Forelimb muscle (tissue), 1 donor: ENCODE measurements at regions not wholly inside any gene's neighbourhood (a gene's known extent, or its start where the extent isn't known, plus 50 kb on each side); places are given as distances from the start of the nearest gene placed in this dataset.
"Not testable (repeated sequence)": the region's sequence is repeated elsewhere in the genome, so short reads cannot be mapped to it uniquely, and the experiment has no call there.

Experiments
- DNase-seq: peaks from one replicate; pipeline ENCODE4 v3.0.0-alpha.2; 2013; ENCODE audit warnings: low read depth

DNA sequence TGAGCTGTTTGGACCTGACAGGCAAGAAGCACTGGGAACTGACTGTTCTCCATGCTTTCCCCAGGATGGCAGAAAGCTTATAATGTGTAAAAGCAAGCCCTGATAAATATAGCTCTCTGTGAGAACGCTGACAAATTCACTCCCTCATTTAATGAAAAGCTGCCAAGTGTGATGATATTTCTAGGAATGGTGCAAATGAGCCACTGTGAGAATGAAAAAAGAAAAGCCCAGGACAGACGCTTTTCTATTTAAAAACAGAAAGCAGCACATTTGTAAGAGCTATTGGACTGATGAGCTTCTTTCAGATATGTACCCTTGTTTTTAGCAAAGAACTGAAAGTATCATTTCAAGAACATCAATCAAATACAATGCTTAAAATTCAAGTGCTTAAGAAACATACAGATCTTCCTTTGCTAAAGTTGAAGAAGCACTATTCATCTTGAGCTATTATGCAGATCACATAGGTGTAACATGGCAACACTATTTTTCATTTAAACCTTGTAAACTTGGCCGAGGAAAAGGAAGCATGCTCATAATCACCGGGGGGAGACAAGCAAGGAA lies 842.6 kb upstream of the ACO1 start:
- no peak for DNase-seq

DNA sequence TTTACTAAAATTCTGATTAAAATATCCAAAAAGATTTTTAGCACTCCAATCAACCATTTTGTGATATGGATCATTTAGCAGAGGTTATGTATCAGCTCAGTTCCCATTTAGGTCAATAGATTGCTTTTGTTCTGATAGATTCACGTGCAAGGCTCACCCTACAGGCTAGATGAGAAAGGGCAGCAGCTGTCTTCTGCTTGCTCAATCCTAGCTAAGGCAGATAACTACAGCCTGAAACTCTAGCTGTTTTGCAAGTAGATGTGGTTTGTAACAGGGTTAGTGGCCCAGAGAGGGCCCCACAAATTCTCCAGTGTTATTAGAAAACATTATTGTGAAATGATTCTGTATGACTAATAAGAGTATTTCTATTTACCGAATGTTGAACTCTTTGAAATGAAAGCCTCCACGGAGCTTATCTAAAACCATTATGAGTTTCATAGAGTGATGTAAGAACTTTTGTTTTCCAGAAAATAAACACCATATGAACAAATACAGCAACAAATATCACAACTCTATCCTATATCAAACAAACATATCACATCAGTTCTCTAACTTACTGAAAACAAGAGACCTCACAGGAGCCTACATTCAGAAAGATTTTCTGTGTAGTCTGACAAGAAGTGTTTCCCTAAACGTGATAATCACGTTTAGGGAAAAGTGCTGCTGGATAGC lies 841.9 kb upstream of the ACO1 start:
- DNase-seq: no peak

DNA sequence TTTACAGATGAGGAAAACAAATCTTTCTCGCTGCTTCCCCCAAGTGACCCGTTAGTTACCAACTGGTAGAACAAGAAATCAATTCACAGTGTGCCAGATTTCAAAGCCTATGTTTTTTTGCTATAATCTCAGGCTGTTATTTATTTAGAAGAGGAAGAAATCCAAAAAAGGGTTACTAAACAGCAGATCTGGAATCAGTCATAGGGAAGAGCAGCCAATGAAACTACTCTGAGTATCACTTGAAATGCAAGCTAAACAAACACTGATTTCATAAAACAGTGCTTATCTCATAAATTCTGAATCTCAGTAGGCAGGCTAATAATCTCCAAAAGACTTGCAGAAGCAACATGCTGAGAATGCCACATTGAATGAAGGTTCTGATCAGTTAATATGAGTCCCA lies 829.5 kb upstream of the ACO1 start:
- no peak for DNase-seq

DNA sequence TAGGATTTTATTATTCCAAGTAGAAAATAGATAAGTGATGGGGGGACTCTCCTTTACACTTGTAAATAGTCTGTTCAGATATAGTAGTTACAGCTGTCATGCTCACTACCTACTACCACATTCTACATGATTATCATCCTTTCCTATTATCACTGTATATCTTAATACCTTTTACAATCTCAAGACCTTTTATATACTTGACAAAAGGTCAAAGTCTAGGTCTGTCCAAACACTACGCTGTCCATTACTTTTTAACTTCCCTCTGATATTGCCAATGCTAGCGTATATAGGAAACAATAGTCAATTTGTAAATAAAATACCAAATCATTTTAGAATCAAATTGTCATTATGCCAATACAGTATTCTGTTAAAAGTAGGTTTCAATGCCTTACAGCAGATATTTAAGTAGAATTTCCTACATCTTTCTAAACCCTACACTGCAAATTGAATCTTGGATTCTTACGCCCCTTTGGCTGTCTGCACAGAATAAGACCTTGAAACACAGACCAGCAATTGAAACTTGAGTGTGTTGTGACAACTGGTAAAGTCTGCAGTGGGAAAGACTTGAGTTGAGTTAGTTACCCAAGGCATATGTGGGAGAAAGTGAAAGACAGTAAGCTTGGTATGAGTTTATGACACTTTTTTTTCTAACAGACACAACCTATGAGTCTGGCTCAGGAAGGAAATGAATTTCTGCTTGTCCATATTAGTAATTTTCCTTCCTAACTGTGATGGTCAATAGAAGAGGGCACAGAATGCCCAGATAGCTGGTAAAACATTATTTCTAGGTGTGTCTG lies 827.6 kb upstream of the ACO1 start:
- DNase-seq: no peak

DNA sequence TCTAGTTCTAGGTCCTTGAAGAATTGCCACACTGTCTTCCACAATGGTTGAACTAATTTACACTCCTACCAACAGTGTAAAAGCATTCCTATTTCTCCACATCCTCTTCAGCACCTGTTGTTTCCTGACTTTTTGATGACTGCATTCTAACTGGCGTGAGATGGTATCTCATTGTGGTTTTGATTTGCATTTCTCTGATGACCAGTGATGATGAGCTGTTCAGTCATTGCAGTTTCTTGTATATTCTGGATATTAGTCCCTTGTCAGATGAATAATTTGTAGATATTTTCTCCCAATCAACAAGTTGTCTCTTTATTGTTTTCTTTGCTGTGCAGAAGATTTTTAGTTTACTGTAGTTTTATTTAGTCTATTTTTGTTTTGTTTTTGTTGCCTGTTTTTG lies 812.3 kb upstream of the ACO1 start:
- DNase-seq: not testable (repeated sequence)

DNA sequence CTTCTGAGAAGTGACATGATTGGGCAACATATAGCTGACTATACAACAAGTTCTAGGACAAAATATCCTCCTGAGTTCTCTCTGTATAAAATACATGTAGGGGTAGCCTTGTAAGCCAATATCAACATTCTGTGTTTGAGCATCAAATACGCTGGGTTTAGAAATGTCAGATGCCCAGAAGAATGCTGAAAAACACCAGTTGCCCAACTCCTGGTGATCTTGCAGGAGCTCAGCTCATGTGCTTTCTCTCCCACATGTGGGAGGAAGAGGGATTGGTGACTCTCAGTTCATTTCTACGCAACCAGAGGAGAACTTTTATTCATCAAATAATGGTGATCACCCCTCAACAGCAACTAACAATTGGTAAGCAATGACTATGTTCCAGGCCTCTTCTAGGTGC lies 810.9 kb upstream of the ACO1 start:
- no peak for DNase-seq

DNA sequence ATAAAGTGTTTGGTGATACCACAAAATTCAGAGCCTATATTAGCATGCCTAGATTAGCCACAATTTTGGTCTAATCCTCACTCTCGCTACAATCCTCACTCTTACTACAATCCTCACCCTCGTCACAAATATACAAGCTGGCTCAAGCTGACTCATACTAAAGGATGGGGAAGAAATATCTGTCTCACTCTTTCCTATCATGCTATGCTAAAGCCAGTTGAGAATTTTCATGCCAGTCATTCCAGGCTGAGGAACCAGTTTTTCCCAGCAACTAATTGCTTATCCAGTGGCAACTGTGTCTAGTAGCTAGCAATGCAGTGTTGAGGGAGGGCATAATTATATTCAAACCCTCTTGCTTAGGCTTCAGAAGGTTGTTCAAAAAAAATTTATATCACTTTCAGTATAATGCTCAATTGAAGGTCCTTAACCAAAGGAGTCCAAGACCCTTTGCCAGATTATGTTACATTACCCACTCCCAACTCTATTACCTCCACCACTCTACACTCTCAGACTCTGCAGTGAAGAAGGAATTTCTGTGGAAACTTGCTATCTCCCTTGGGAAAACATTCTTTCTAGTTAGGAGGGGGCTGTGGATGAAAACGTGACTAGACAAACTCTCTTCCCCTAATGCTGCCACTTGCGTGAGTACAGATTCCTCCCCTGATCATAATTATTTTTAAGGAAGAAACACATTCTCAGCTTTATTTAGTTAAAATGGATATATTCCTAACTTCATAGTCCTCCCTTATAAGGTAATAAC lies 810.3 kb upstream of the ACO1 start:
- DNase-seq: no peak

DNA sequence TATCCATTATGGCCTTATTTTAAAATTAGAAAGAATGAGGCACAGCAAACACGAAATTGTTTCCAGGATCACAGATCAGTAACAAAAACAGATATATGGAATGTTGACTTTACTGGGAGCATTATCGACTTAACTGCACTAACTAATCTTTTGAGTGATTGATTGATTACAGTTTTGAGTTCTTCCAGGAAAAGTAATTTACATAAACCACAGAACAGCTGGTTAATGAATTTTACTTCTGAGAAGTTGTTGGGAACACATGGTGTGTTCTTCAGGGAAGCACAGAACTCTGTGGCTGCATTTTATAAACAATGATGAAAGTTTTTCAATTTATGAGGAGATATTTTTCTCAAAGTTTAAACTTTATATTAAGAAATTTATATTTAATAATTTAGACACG lies 802.4 kb upstream of the ACO1 start:
- no peak for DNase-seq

DNA sequence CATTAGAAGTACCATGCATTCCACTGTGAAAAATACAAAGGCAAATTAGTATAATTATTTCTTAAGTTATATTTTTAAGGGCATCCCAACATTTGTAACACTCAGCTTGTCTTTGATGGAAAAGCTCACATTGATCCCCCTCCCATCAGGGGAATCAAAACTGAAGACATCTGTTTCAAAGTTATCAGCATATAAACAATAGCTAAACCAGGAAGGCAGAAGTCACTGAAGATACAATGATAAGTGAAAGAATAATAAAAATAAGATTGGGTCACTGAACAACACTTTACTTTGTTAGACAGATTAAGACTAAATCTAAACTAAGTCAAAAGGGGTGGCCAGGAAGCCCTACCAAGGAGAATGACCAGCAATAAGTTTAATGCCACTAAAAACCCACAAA lies 801.9 kb upstream of the ACO1 start:
- no peak for DNase-seq

DNA sequence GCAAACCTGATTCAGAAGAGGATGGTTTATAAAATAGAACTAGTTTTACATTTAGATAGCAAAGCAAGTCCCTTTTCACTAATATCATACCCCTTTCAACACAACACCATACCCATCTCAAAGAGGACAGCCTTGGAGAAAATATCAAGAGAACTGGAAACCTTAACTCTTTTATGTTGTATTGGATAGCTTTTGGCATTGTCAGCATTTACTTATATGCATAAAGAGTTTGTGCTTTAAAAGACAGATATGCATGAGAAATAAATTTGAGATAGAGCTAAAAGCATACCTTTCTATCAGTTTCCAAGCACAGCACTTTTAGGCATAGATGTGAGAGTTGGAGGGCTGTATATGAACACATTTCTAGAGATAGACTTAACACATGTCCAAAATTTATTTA lies 799.3 kb upstream of the ACO1 start:
- no peak for DNase-seq

DNA sequence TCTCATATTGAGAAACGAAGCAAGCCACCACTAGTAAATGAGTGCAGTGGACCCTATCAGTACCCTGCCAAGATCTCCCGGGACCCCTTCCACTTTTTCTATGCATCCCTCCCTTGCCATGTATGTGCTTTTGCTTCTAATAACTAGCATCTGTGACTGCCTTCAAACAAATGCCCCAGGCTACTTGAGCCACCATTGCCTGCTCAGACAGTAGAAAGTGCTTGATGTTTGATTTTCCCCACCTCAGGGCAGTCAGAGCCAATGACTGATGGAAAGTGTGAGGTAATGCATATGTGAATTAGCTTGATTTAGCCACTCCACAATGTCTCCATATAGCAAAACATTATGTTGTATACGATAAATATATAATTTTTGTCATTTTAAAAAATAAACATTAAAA lies 797.3 kb upstream of the ACO1 start:
- no peak for DNase-seq

DNA sequence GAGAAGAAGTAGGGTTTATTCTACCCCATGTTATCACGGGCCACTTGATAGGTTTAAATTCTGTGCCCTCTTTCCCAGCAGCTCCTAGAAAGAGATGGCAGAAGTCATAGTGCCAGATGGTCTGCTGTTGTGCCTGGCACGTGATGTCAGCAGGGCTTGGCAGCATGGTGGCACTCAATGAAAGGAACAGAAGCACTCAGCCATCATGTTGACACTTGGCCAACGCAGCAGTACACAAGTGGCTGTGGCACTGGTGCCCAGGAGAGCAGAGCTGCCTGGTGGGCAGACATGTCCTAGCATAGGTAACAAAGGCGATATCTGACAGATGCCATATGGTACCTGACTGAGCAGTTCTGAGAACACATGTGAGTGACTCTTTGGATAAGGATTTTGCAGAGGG lies 796.4 kb upstream of the ACO1 start:
- no peak for DNase-seq

DNA sequence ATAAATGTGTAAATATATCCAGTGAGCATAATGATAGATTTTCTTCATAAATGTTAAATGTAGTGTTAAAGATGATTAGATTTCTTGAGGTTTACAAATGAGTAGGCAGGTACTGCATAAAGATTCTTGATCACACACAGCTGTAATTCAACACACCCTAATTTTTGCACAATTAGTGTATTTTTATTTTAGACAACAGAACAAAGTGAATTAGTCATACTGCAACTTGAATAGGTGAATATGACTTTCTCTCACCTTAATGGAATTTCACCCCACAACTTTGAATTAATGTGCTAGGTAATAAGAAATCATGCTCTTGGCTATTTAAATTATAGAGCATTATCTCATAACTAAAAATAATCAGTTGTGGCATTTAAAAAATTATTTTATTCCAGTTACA lies 795.7 kb upstream of the ACO1 start:
- no peak for DNase-seq

DNA sequence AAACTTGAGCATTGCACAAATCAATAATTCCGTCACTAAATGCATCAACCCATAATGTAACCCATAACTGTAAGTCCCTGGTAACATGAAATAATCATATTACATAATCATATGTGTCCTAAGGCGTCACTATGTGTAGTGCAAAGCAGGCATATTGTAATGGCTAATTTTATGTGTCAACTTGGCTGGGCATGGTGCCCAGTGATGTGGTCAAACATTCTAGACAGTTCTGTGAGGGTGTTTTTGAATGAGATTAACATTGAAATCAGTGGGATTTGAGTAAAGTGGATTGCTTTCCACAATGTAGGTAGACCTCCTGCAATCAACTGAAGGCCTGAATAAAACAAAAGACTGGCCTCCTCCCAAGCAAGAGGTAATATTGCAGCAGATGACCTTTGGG lies 794.4 kb upstream of the ACO1 start:
- DNase-seq: no peak

DNA sequence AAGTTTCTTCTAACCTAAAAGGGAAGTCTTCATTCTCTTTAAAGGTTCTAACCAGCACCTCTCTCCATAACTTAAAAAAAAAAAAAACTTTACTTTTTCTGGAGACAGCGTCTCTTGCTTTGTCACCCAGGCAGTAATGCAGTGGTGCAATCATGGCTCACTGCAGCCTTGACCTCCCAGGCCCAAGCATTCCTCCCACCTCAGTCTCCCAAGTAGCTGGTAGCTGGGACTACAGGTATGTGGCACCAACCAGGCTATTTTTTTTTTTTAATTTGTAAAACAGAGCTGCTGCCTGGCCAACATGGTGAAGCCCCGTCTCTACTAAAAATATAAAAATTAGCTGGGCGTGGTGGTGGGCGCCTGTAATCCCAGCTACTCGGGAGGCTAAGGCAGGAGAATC lies 787.4 kb upstream of the ACO1 start:
- DNase-seq: not testable (repeated sequence)

DNA sequence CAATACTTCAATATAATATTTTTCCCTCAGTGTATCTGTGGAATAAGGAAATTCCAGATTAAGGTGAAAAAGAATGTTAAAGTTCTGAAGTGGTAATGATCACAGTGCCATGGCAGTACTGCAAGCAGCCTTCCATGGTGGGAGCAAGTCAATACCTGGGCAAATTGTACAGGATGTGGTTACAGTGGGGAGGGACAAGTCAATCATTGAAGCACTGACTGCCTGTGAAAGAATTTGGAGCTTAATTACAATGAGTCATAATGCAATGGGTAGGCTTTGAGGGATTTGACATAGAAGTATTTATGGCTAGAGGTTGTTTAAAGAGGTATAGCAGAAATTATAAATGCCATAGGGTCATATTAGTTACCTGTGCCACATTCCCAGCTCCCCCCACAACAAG lies 786.5 kb upstream of the ACO1 start:
- no peak for DNase-seq

DNA sequence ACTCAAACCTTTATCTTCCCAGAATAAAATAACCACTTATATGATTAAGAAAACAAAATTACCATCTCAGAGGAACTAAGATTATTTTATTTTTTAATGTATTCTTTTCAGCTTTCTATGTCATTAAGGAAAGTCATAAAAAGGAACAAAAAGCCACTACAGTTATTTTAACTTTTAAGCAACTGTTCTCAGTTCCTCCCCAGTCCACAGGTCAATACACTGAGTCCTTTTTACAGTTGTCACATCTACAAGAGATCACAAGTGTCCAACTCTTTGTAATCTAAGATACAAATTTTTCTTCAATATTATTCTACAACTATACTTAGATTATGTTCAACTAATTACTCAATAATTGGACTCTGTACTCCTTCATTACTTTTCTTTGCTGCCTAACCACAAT lies 782.8 kb upstream of the ACO1 start:
- no peak for DNase-seq

DNA sequence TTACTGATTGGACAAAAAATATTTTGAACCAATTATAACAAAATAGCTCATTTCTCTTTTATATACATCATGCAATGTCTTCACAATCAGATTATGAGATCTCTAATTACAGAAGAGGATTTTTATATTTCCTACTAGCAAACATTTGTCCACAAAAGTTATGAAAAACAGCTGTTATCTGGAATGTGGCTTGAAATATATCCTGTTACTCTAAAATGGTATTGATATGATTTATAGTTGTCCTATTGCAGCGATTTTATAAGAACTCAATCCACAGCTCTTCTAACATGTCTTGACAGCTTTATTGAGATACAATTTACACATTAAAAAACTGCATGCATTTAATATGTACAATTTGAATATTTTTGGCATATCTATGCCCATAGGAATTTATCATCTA lies 779.9 kb upstream of the ACO1 start:
- DNase-seq: no peak

DNA sequence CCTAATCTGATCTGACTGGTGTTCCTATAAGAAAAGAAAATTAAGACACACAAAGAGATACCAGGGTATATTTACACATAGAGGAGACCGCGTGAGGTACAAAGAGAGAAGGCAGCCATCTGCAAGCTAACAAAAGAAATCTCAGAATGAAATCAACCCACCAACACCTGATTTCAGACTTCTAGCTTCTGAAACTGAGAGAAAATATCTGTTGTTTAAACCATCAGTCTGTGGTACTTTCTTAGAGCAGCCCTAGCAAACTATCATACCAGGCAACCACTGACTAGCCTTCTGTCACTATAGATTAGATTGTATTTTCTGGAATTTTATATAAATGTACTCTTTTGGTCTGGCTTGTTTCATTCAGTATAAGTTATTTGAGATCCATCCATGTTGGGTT lies 779.3 kb upstream of the ACO1 start:
- DNase-seq: no peak

DNA sequence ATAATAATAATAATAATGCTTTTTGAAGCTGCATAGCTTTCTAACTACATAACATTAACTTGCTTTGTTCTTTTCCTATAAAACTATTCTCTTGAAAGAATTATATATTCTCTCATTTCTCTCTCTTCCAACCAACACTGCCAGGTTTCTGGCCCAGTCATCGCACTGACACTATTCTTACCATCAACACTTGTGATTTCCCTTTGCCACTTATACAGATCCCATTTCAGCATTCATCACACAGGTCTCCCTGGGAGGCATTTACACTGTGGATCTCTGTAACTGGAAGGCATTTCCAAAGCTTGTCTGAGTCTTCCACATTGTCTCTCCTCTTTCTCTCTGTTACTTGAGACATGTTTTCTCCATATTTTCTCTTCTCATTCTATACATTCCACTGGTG lies 777.8 kb upstream of the ACO1 start:
- no peak for DNase-seq

DNA sequence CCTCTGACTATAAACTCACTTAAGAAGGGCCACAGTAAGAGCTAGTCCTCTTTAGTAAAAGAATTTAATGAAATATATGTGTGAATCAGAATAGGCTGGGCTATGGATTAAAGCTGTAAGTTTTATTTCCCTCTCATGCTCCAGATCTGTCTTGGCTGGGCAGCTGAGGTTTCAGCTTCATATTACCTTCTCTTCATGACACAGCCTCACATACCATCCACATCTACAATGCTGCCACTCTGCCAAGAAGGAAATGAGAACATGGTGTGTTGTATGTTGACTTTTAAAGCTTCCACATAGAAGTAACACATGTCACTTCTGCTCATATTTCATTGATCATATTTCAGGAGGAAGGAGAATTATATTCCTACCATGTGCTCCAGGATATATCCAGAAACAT lies 776.0 kb upstream of the ACO1 start:
- DNase-seq: no peak

DNA sequence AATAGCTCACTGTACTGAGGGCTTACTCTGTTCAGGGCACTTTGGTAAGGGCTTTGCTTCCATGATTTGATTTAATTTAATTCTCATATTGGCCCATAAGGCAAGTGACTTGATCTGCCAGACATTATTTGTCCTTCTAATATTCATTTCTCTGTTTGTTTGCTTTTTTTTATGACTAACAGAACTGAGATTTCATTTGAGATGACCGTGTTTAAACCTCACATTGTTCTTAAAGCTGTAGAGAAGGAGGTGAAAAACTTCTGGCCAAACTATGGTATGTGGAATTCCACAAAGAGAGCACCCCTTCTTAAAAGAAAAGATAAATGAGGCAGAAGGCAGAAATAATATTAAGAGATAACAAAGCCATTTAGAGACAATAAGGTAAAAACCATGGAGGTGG lies 775.6 kb upstream of the ACO1 start:
- no peak for DNase-seq
